ENCODE measurements at regions not wholly inside any gene's neighbourhood (a gene's known extent, or its start where the extent isn't known, plus 50 kb on each side); places are given as distances from the start of the nearest gene placed in this dataset.

DNA sequence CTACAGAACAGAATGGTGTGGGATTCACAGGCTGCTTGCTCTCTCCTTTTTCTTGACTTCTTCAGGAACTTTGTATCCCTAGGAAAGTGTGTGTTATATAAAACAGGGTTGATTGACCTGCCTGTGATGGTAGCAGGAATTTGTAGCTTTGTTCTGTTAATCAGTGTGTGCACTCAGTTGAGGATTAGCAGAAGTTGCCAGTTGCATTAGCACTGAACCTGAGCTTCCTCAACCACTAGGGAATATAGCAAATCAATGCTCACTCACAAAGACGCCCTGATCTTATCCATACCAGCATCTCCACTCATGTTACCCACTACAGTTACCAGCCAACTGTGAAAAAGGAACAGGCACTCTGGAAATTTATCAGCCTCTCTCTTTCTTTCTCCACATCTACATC, 319.1 kb upstream of the EMCN start:
- Histone ChIP-seq H3K27me3 (ENCODE audit: insufficient read depth, low read length) (no peaks in the 10 kb centered on the region), H4K20me1 (ENCODE audit: insufficient read depth) (no peaks in the 10 kb centered on the region), H3K4me2 (ENCODE audit: low read length) (no peak overlapping the region), H3K9me3 (ENCODE audit: control insufficient read depth in 1 of 2, insufficient read depth in 1 of 2, low read depth in 1 of 2, low read length in 2 of 2) (no peaks in the 10 kb centered on the region), H3K4me3 (replicated peaks in 1 of 2; ENCODE audit: low read depth in 1 of 2, low read length in 2 of 2) (no peak overlapping the region), H3K79me2 (ENCODE audit: insufficient read depth, low read length) (no peaks in the 10 kb centered on the region), H3K27ac (ENCODE audit: low read depth, low read length) (no peak overlapping the region), H3K9me2 (ENCODE audit: insufficient read depth) (no peaks in the 10 kb centered on the region), H2AFZ (ENCODE audit: low read depth, low read length, poor library complexity, severe bottlenecking) (no peak overlapping the region), H3K4me1 (ENCODE audit: control insufficient read depth in 1 of 2, insufficient read depth in 2 of 2, low read length in 2 of 2) (no peaks in the 10 kb centered on the region), H3K36me3 (ENCODE audit: control insufficient read depth in 1 of 2, insufficient read depth in 2 of 2, low read length in 2 of 2) (no peaks in the 10 kb centered on the region), H3K9ac (ENCODE audit: low read length) (no peak overlapping the region)
- POLR2A ChIA-PET: no interaction called here
- RAD21 ChIA-PET (ENCODE audit: low non-redundant PET in 1 of 2, low total read pairs in 2 of 2, uncharacterized antibody in 2 of 2, unreplicated experiment in 2 of 2): no interaction called here
- CTCF ChIA-PET: no interaction called here
- TF ChIP-seq EGR1 (IDR thresholded peaks at IDR 0.05; ENCODE audit: low read depth) (no peak), EZH2phosphoT487 (IDR thresholded peaks at IDR 0.05; ENCODE audit: borderline replicate concordance) (no peak), SRF (IDR thresholded peaks at IDR 0.05; ENCODE audit: low read depth) (no peak), SIN3A (IDR thresholded peaks at IDR 0.05; ENCODE audit: low read depth) (no peak), FOSL1 (IDR thresholded peaks at IDR 0.05; ENCODE audit: low read depth) (no peak), SP1 (IDR thresholded peaks at IDR 0.05; ENCODE audit: low read depth) (no peak), POLR2A (IDR thresholded peaks at IDR 0.05; ENCODE audit: borderline replicate concordance, extremely low read depth, insufficient read depth, insufficient read length) (no peak), ATF3 (IDR thresholded peaks at IDR 0.05) (no peak), CEBPB (IDR thresholded peaks at IDR 0.05; ENCODE audit: low read depth) (no peak), CBX3 (IDR thresholded peaks at IDR 0.05; ENCODE audit: low read depth) (no peak), ELF1 (IDR thresholded peaks at IDR 0.05; ENCODE audit: borderline replicate concordance, low read depth) (no peak), ZNF274 (IDR thresholded peaks at IDR 0.05; ENCODE audit: low read depth, low read length) (no peak), JUND (IDR thresholded peaks at IDR 0.05) (no peak)
- TF ChIP-seq, protein P1, sequence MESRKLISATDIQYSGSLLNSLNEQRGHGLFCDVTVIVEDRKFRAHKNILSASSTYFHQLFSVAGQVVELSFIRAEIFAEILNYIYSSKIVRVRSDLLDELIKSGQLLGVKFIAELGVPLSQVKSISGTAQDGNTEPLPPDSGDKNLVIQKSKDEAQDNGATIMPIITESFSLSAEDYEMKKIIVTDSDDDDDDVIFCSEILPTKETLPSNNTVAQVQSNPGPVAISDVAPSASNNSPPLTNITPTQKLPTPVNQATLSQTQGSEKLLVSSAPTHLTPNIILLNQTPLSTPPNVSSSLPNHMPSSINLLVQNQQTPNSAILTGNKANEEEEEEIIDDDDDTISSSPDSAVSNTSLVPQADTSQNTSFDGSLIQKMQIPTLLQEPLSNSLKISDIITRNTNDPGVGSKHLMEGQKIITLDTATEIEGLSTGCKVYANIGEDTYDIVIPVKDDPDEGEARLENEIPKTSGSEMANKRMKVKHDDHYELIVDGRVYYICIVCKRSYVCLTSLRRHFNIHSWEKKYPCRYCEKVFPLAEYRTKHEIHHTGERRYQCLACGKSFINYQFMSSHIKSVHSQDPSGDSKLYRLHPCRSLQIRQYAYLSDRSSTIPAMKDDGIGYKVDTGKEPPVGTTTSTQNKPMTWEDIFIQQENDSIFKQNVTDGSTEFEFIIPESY (IDR thresholded peaks at IDR 0.05; ENCODE audit: extremely low read depth, insufficient replicate concordance, low read length): no peak
- no TSS peak for BruUV-seq (replicated peaks)
- ATAC-seq: no peak
- intact Hi-C loops (cut with micrococcal nuclease): no loop called here
- DNase-seq (ENCODE audit: low read depth, low spot score): no peak
